ENCODE measurements at regions not wholly inside any gene's neighbourhood (a gene's known extent, or its start where the extent isn't known, plus 50 kb on each side); places are given as distances from the start of the nearest gene placed in this dataset.

DNA sequence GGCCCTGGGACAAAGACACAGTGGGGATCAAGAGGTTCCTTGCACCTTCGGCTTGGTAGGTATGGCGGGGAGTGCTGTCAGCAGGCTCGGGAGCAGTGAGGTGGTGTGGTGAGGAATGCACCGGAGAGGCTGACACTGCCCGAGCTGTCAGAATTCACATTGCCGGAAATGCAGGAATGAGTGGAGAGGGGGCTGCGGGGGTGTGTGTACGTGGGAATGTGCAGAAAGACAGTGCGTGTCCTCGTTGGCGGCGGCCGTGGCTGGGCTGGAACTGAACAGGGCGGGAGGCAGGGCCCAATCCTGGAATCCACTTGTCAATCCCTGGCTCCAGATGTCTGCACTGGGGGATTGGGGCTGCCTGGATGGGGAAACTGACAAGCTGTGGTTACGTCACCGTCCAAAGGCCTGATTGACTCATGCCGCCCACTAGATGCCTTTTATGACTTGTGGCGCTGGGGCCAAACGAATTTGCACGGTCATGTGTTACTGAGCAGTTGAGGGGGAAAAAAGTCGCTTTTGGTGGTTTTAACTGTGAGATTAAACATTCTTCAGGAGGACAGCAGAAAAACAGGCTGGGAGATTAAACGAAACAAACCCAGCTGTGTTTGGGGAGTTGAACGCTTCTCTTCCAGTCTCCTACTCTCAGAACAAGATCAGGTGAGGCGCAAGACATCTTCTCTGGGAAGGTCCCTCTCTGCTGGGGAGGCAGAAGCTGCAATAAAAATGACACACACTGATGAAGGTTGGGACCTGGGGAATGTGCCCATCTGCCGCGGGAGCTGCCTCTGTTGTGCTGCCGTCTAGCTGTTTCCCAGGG, 189.4 kb upstream of the GLI2 start:
- Mint-ChIP-seq H3K4me3 (ENCODE audit: unreplicated experiment) (no peak overlapping the region), H3K27ac (ENCODE audit: unreplicated experiment) (no peak overlapping the region), H3K9me3 (ENCODE audit: unreplicated experiment) (no peaks in the 10 kb centered on the region), H3K27me3 (ENCODE audit: unreplicated experiment) (peaks cover 2% of the 10 kb centered on the region), H3K36me3 (ENCODE audit: low read depth, unreplicated experiment) (no peaks in the 10 kb centered on the region), H3K4me1 (ENCODE audit: unreplicated experiment) (peaks cover 31% of the 10 kb centered on the region)
- TF ChIP-seq, protein P1, sequence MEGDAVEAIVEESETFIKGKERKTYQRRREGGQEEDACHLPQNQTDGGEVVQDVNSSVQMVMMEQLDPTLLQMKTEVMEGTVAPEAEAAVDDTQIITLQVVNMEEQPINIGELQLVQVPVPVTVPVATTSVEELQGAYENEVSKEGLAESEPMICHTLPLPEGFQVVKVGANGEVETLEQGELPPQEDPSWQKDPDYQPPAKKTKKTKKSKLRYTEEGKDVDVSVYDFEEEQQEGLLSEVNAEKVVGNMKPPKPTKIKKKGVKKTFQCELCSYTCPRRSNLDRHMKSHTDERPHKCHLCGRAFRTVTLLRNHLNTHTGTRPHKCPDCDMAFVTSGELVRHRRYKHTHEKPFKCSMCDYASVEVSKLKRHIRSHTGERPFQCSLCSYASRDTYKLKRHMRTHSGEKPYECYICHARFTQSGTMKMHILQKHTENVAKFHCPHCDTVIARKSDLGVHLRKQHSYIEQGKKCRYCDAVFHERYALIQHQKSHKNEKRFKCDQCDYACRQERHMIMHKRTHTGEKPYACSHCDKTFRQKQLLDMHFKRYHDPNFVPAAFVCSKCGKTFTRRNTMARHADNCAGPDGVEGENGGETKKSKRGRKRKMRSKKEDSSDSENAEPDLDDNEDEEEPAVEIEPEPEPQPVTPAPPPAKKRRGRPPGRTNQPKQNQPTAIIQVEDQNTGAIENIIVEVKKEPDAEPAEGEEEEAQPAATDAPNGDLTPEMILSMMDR (IDR thresholded peaks at IDR 0.05; ENCODE audit: unreplicated experiment) = no peak
- no peak for DNase-seq (ENCODE audit: low spot score)

DNA sequence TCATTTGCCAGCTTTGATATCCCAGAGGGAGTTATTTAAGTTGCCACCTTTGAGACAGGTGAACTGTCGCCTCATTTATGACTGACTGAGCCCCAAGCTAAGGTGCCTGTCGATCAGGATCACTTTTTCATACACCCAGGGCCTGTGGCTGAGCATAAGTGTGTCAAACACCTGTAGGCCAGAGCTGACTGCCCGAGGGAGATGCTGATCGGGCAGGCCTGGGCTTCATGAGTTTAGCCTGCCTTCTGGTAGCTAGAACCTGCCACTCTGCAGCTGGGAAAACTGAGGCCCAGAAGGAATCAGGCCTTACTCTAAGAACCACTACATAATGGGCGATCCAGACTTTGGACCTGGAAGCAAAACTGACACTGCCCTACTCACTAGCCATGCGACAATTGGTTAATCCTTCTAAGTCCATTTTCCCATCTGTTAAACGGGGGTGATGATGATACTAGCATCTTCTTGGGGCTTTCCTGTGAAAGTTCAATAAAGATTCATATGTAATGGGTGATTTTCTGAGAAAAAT, 188.7 kb upstream of the GLI2 start:
- TF ChIP-seq, protein P1 (IDR thresholded peaks at IDR 0.05; ENCODE audit: unreplicated experiment) = no peak
- no peak for DNase-seq (ENCODE audit: low spot score)
- H3K36me3 Mint-ChIP-seq (ENCODE audit: low read depth, unreplicated experiment) = no peaks in the 10 kb centered on the region
- H3K4me3 Mint-ChIP-seq (ENCODE audit: unreplicated experiment) = no peak overlapping the region
- H3K9me3 Mint-ChIP-seq (ENCODE audit: unreplicated experiment) = no peaks in the 10 kb centered on the region
- no peak overlapping the region for H3K27ac Mint-ChIP-seq (ENCODE audit: unreplicated experiment)
- H3K27me3 Mint-ChIP-seq (ENCODE audit: unreplicated experiment) = peaks cover 2% of the 10 kb centered on the region
- H3K4me1 Mint-ChIP-seq (ENCODE audit: unreplicated experiment) = peaks cover 36% of the 10 kb centered on the region

DNA sequence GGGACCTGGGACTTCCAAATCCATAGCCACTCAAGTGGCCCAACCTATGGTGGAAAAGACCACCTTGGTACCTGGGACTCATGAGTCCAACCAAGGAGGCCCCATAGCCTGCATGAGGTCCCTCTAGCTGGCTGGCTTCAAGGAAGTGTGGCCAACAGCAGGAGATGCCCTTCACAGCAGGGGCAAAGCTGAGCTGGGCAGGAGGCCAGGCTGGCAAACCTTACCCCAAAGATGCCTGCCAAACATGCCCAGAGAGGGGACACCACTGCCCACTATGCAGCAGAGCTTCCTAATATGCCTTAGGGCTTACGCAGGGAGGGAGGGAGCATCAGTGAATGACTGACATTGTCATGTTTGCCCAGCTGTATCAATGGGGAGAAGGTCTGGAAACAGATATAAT, 188.0 kb upstream of the GLI2 start:
- Mint-ChIP-seq H3K36me3 (ENCODE audit: low read depth, unreplicated experiment) (no peaks in the 10 kb centered on the region), H3K27ac (ENCODE audit: unreplicated experiment) (no peak overlapping the region), H3K9me3 (ENCODE audit: unreplicated experiment) (no peaks in the 10 kb centered on the region), H3K27me3 (ENCODE audit: unreplicated experiment) (no peaks in the 10 kb centered on the region), H3K4me1 (ENCODE audit: unreplicated experiment) (peaks cover 44% of the 10 kb centered on the region), H3K4me3 (ENCODE audit: unreplicated experiment) (no peak overlapping the region)
- DNase-seq (ENCODE audit: low spot score) = no peak
- TF ChIP-seq, protein P1 (IDR thresholded peaks at IDR 0.05; ENCODE audit: unreplicated experiment) = no peak

DNA sequence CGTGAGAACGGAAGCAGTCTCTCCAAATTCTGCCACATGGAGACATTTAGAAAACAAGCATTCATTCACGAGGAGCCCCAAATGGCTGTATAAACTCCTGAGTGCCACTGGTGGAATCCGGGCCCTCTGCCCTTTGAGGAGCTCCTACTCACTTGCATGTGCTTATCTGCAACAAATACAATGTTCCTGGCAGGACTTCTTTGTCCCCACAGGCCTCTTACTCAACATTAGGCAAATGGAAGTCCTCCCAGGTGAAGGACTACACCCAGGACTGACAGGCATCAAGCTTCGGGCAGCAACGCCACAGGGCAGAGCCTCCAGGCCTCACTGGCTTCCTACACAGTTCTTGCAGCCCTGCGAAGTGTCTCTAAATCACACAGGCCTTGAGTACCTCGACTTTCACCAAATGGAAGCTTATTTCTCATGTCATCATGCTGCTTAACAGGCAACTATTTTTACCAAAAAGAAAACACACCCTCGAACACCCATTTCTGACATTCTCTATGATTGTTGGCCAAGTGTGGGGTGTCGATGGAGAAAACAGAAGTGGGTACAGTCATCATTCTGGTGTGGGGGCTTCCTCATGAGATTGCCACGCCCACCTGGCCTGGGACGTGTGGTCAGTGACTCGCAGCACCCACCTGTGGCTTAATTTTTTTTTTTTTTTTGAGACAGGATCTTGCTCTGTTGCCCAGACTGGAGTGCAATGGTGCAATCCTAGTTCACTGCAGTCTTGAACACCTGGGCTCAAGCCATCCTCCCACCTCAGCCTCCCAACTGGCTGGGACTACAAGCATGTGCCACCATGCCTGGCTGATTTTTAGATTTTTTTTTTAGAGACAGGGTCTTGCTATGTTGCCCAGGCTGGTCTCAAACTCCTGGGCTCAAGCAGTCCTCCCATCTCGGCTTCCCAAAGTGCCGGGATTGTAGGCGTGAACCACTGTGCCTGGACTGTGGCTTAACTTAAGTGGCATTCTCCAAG, 186.8 kb upstream of the GLI2 start:
- TF ChIP-seq, protein P1 (IDR thresholded peaks at IDR 0.05; ENCODE audit: unreplicated experiment) = no peak
- Mint-ChIP-seq H3K9me3 (ENCODE audit: unreplicated experiment) (no peaks in the 10 kb centered on the region), H3K27ac (ENCODE audit: unreplicated experiment) (no peak overlapping the region), H3K36me3 (ENCODE audit: low read depth, unreplicated experiment) (no peaks in the 10 kb centered on the region), H3K4me1 (ENCODE audit: unreplicated experiment) (peaks cover 50% of the 10 kb centered on the region), H3K4me3 (ENCODE audit: unreplicated experiment) (no peak overlapping the region), H3K27me3 (ENCODE audit: unreplicated experiment) (no peaks in the 10 kb centered on the region)
- no peak for DNase-seq (ENCODE audit: low spot score)

Measured in endothelial cell (in vitro differentiated cells).